HUES6 (cell line): ENCODE measurements at regions not wholly inside any gene's neighbourhood (a gene's known extent, or its start where the extent isn't known, plus 50 kb on each side); places are given as distances from the start of the nearest gene placed in this dataset.

Experiments
- H3K27ac ChIP-seq: 2 replicates; pipeline ENCODE4 v1.7.0; 2013; ENCODE audit warnings: low read depth, mild to moderate bottlenecking, low read length, inconsistent platforms
- H3K27me3 ChIP-seq: 2 replicates; pipeline ENCODE4 v1.6.1; 2013; ENCODE audit warnings: low read length; ENCODE audit not compliant: control insufficient read depth, insufficient read depth
- H3K36me3 ChIP-seq: 2 replicates; pipeline ENCODE4 v1.6.1; 2013; ENCODE audit warnings: low read length; ENCODE audit not compliant: control insufficient read depth, insufficient read depth
- H3K4me1 ChIP-seq: 2 replicates; pipeline ENCODE4 v1.6.1; 2013; ENCODE audit warnings: low read length; ENCODE audit not compliant: control insufficient read depth, insufficient read depth
- H3K4me3 ChIP-seq: 2 replicates; pipeline ENCODE4 v1.5.1; 2013; ENCODE audit warnings: low read depth, low read length
- H3K9ac ChIP-seq: one replicate; pipeline ENCODE4 v1.6.1; 2013; ENCODE audit warnings: mild to moderate bottlenecking, low read length
- H3K9me3 ChIP-seq: 2 replicates; pipeline ENCODE4 v1.6.1; 2013; ENCODE audit warnings: low read depth, low read length; ENCODE audit not compliant: control insufficient read depth, insufficient read depth

DNA sequence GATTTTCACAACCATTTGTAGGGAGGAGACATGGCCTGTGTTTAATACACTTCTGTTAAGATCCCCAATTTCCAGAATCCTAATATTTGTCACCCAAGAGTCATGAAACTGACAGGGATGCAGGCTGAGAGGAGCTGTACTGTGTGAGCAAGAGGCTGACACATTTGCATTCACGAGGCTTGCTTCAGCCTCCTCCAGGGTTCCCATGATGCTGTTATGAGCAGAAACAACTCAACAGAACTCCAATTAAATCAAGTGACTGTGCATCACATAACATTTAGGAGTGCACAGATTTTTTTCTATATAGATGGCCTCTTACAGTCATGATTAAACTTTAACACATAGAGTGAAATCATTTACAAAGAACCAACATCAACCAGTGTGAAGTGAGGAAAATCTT, 292.3 kb upstream of the STT3B start:
- H3K9me3 ChIP-seq: no peaks in the 10 kb centered on the region
- H3K4me1 ChIP-seq: peaks cover 5% of the 10 kb centered on the region; the same call in 1 of the 2 replicates
- H3K36me3 ChIP-seq: no peaks in the 10 kb centered on the region
- no peaks in the 10 kb centered on the region for H3K27me3 ChIP-seq
- H3K27ac ChIP-seq: no peak overlapping the region
- no peak overlapping the region for H3K9ac ChIP-seq
- no peak overlapping the region for H3K4me3 ChIP-seq

DNA sequence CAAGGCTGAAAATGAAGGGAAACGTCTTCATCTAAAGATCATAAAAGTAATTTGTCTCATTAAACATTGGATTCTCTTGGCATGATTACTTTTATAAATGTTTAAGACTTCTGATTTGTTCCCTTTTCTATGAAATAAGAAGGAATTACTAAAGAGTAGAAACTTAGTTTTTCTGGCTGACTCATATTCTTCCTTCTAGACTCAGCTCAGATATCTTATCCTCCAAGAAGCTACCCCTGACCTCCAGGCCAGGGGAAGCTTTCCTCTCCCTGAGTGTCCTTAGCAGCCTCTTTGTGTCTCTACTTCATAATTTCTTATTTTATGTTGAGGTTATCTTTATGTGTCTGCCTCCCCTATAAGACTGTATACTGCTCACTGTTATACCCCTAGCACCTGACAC, 291.9 kb upstream of the STT3B start:
- Histone ChIP-seq H3K4me1 (peaks cover 5% of the 10 kb centered on the region; the same call in 1 of the 2 replicates), H3K36me3 (no peaks in the 10 kb centered on the region), H3K9me3 (no peaks in the 10 kb centered on the region), H3K27me3 (no peaks in the 10 kb centered on the region), H3K27ac (no peak overlapping the region), H3K4me3 (no peak overlapping the region), H3K9ac (no peak overlapping the region)

GRCh38 chr3:31241533-31241932, 291.2 kb upstream of the STT3B start:
- Histone ChIP-seq H3K4me3 (no peak overlapping the region), H3K9me3 (no peaks in the 10 kb centered on the region), H3K27me3 (no peaks in the 10 kb centered on the region), H3K4me1 (peaks cover 8% of the 10 kb centered on the region), H3K9ac (no peak overlapping the region), H3K36me3 (no peaks in the 10 kb centered on the region), H3K27ac (no peak overlapping the region)

- Histone ChIP-seq H3K36me3 (no peaks in the 10 kb centered on the region), H3K4me3 (no peak overlapping the region), H3K27me3 (no peaks in the 10 kb centered on the region), H3K9ac (no peak overlapping the region), H3K9me3 (no peaks in the 10 kb centered on the region), H3K4me1 (peaks cover 9% of the 10 kb centered on the region), H3K27ac (no peak overlapping the region)
Observed at GRCh38 chr3:31242026-31242960, 290.4 kb upstream of the STT3B start.

DNA sequence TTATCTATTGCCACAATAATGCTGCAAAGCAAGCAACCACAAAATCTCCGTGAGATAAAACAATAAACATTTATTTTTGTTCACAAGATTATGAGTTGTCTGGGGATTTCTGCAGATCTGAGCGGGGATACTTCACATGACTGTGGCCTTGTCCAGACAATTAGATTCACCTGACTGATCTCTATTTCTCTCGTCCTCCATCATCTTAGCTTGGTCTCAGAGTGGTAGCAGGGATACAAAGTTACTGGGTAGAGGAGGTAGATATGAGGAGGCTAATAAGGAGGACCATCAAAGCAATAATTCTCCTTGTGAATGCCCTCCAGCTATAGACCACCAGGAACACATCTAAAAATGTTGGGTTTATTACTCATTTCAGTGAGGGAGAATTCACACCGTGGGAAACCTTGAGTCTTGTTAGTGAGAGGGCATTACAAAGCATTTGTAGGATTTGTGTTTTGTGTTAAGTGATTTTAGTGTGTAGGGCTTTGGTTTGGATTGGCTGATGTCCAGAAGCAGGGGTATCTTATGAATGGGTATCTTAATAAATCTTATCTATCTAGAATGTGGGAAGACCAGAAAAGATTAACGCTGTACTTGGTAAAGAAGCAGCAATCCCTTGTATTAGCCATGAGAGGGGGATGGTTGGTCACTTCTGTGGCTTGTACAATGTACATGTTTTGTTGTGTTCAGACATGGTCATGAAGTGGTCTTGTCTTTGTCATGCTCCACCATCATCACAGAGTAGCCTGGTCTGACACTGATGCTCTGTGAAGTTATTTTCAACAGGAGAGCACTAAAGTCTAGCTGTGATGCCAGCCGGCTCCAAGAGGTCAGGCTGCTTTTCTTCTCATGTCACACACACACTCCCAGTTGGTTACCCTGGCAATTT, 287.6 kb upstream of the STT3B start:
- Histone ChIP-seq H3K9ac (no peak overlapping the region), H3K36me3 (no peaks in the 10 kb centered on the region), H3K27ac (no peak overlapping the region), H3K4me1 (peaks cover 15% of the 10 kb centered on the region), H3K4me3 (no peak overlapping the region), H3K9me3 (no peaks in the 10 kb centered on the region), H3K27me3 (no peaks in the 10 kb centered on the region)

- Histone ChIP-seq H3K27me3 (no peaks in the 10 kb centered on the region), H3K4me1 (peaks cover 15% of the 10 kb centered on the region), H3K4me3 (no peak overlapping the region), H3K9ac (no peak overlapping the region), H3K36me3 (no peaks in the 10 kb centered on the region), H3K9me3 (no peaks in the 10 kb centered on the region), H3K27ac (no peak overlapping the region)
Observed at GRCh38 chr3:31246293-31247062, 286.2 kb upstream of the STT3B start.

DNA sequence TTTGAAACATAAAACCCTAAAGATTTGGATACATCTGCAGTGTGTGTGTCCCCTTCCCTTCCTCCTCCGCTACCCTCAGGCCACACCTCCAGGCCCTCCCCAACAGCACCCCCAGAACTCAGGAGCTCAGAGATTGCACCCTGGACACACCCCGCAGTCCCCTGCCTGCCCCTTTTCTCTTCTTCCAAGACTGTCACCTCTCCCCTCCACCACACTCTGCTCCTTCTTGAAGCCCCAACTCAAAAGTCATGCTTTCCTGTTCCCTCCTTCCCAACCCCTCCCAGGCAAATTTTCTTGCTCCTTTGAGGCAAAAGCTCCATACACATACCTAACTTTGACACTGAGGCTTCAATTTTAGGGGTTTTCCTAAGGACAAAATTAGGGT, 285.7 kb upstream of the STT3B start:
- peaks cover 14% of the 10 kb centered on the region for H3K4me1 ChIP-seq
- H3K9me3 ChIP-seq: no peaks in the 10 kb centered on the region
- H3K9ac ChIP-seq: no peak overlapping the region
- H3K4me3 ChIP-seq: no peak overlapping the region
- H3K27ac ChIP-seq: no peak overlapping the region
- no peaks in the 10 kb centered on the region for H3K36me3 ChIP-seq
- H3K27me3 ChIP-seq: no peaks in the 10 kb centered on the region

- no peaks in the 10 kb centered on the region for H3K9me3 ChIP-seq
- no peak overlapping the region for H3K9ac ChIP-seq
- H3K27ac ChIP-seq: no peak overlapping the region
- no peaks in the 10 kb centered on the region for H3K36me3 ChIP-seq
- H3K4me1 ChIP-seq: peaks cover 11% of the 10 kb centered on the region; the same call in 1 of the 2 replicates
- no peaks in the 10 kb centered on the region for H3K27me3 ChIP-seq
- H3K4me3 ChIP-seq: no peak overlapping the region
Observed at GRCh38 chr3:31247850-31248562, 284.7 kb upstream of the STT3B start.

DNA sequence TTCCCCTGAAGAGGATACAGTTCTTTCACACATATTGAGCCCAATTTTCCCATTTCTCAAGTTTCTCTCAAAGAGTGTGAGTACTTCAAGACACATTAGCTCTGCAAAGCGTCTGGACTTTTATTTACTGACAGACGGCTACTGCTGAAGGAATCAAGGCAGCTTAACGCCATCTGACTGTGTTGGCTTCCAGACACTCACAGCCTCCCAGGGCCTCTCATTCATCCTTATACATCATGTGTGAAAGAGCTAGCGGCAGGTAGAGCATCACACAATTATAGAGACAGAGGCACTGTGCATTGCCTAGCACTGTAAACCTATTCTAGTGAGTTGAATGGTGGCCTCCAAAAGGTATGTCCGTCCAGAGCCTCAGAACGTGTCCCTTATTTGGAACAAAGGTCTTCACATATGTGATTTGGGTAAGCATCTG, 284.1 kb upstream of the STT3B start:
- no peak overlapping the region for H3K4me3 ChIP-seq
- no peak overlapping the region for H3K27ac ChIP-seq
- H3K9me3 ChIP-seq: no peaks in the 10 kb centered on the region
- H3K9ac ChIP-seq: no peak overlapping the region
- H3K36me3 ChIP-seq: no peaks in the 10 kb centered on the region
- H3K27me3 ChIP-seq: no peaks in the 10 kb centered on the region
- H3K4me1 ChIP-seq: peaks cover 11% of the 10 kb centered on the region; the same call in 1 of the 2 replicates

DNA sequence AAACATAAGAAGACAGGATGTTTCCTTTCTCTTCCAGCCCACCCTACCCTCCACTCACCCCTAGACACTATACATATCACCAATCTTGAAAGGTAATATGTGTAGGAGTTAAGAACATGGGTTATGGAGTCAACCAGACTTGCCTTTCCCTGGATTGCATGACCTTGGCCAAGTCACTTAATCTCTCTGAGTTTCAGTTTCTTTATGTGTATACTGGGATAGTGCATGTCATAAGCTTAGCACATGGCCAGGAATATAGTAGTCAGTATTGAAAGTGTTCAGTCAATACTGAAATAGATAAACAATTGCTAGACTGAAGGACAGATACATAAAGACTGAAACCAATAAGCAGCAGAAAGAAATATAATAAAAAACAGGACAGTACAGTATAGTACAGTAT, 283.2 kb upstream of the STT3B start:
- no peak overlapping the region for H3K4me3 ChIP-seq
- peaks cover 11% of the 10 kb centered on the region; the same call in 1 of the 2 replicates for H3K4me1 ChIP-seq
- no peaks in the 10 kb centered on the region for H3K9me3 ChIP-seq
- H3K9ac ChIP-seq: no peak overlapping the region
- no peak overlapping the region for H3K27ac ChIP-seq
- no peaks in the 10 kb centered on the region for H3K36me3 ChIP-seq
- H3K27me3 ChIP-seq: no peaks in the 10 kb centered on the region
